SH-SY5Y (cell line): ENCODE measurements at regions not wholly inside any gene's neighbourhood (a gene's known extent, or its start where the extent isn't known, plus 50 kb on each side); places are given as distances from the start of the nearest gene placed in this dataset.

ENCODE experiments used
- GATA2 ChIP-seq: IDR thresholded peaks from 2 replicates; pipeline ENCODE4 v1.6.1; 2011; ENCODE audit warnings: mild to moderate bottlenecking, low read depth, low read length
- GATA3 ChIP-seq: IDR thresholded peaks from 2 replicates; pipeline ENCODE4 v1.6.1; 2011; ENCODE audit warnings: low read depth, mild to moderate bottlenecking, low read length, moderate library complexity

DNA sequence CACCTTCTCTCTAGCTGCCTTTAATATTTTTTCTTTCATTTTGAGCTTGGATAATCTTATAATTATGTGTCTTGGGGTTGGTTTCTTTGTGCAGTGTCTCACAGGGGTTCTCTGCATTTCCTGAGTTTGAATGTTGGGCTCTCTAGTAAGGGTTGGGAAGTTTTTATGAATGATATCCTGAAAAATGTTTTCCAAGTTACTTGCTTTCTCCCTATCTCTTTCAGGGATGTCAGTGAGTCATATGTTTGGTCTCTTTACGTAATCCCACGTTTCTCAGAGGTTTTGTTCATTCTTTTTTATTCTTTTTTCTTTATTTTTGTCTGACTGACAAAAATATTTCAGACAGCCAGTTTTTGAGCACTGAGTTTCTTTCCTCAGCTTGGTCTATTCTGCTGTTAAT is 55.4 kb upstream of the CCDC190 start:
- no peak for TF ChIP-seq GATA3
- no peak for TF ChIP-seq GATA2
